HEK293 (cell line): ENCODE measurements at regions not wholly inside any gene's neighbourhood (a gene's known extent, or its start where the extent isn't known, plus 50 kb on each side); places are given as distances from the start of the nearest gene placed in this dataset.
"Not testable (repeated sequence)": the region's sequence is repeated elsewhere in the genome, so short reads cannot be mapped to it uniquely, and the experiment has no call there.

ENCODE experiments used
- CTCF ChIA-PET: fragments of 350-600 bp; formaldehyde crosslinking; extraction: SDS; loops from one replicate; lab custom pipeline; 2021; ENCODE audit warnings: antibody characterized with exemption; lab: Yijun Ruan, JAX
- POLR2A ChIA-PET: fragments of 300-600 bp; formaldehyde crosslinking; extraction: SDS; loops from one replicate; lab custom pipeline; 2020; ENCODE audit warnings: antibody characterized with exemption, inconsistent platforms; lab: Yijun Ruan, JAX
- H3K27ac ChIP-seq: fragments of 200-500 bp; sonication (Bioruptor generic); 2 replicates; pipeline ENCODE4 v1.5.1; 2014; ENCODE audit warnings: low read depth, low read length, control low read depth, inconsistent platforms; ENCODE audit errors: extremely low read depth
- H3K36me3 ChIP-seq, 2 experiments: fragments of 200-500 bp in 1 of 2; sonication (Bioruptor generic) in 1 of 2; 1 replicate in 1 of 2; 2 replicates in 1 of 2; pipeline ENCODE4 v1.5.1; 2014 to 2017; ENCODE audit warnings: inconsistent platforms in 2 of 2, low read length in 2 of 2; ENCODE audit not compliant: control insufficient read depth in 2 of 2, insufficient read depth in 1 of 2
- H3K4me1 ChIP-seq: fragments of 200-500 bp; sonication (Bioruptor generic); 2 replicates; pipeline ENCODE4 v1.5.1; 2014; ENCODE audit warnings: mild to moderate bottlenecking, low read length, inconsistent platforms; ENCODE audit not compliant: control insufficient read depth, insufficient read depth
- H3K4me3 ChIP-seq: 2 replicates; pipeline ENCODE4 v1.5.1; 2011; ENCODE audit warnings: low read depth, mild to moderate bottlenecking, control low read depth, low read length, moderate library complexity
- H3K9me3 ChIP-seq: fragments of 200-500 bp; sonication (Bioruptor generic); 2 replicates; pipeline ENCODE4 v1.5.1; 2014; ENCODE audit warnings: low read depth, low read length, inconsistent platforms; ENCODE audit not compliant: control insufficient read depth, insufficient read depth
- EGR2 ChIP-seq: fragments of 450-650 bp; formaldehyde crosslinking; IDR thresholded peaks from 2 replicates; pipeline ENCODE4 v1.5.1; 2016; ENCODE audit warnings: low read depth, missing biosample characterization, missing genetic modification characterization
- GLI2 ChIP-seq: fragments of 450-650 bp; formaldehyde crosslinking; IDR thresholded peaks from 2 replicates; pipeline ENCODE4; 2017; ENCODE audit warnings: missing biosample characterization, missing genetic modification characterization, low read depth, borderline replicate concordance
- HOXA7 ChIP-seq: sonication (generic); formaldehyde crosslinking; IDR thresholded peaks from 2 replicates; pipeline ENCODE4 v1.8.1; 2022; ENCODE audit warnings: missing genetic modification reagents, borderline replicate concordance
- HOXC10 ChIP-seq: sonication (generic); formaldehyde crosslinking; IDR thresholded peaks from 2 replicates; pipeline ENCODE4 v1.8.1; 2023; ENCODE audit warnings: mild to moderate bottlenecking, missing genetic modification reagents
- IKZF3 ChIP-seq: fragments of 450-650 bp; IDR thresholded peaks from 2 replicates; pipeline ENCODE4 v1.5.0; 2018; ENCODE audit warnings: missing biosample characterization, mild to moderate bottlenecking, missing genetic modification characterization, moderate library complexity
- PRDM10 ChIP-seq: fragments of 450-650 bp; formaldehyde crosslinking; IDR thresholded peaks from 2 replicates; pipeline ENCODE4 v1.5.1; 2016; ENCODE audit warnings: missing biosample characterization, missing genetic modification characterization
- SETDB1 ChIP-seq: IDR thresholded peaks from one replicate; pipeline ENCODE4 v1.6.1; 2017; ENCODE audit warnings: mild to moderate bottlenecking, low read length, moderate library complexity, mixed read lengths; ENCODE audit not compliant: insufficient read length
- YY2 ChIP-seq: fragments of 450-650 bp; formaldehyde crosslinking; IDR thresholded peaks from 2 replicates; pipeline ENCODE4 v1.5.1; 2016; ENCODE audit warnings: missing biosample characterization, missing genetic modification characterization
- ZBTB1 ChIP-seq: fragments of 450-650 bp; formaldehyde crosslinking; IDR thresholded peaks from 2 replicates; pipeline ENCODE4 v1.5.1; 2016; ENCODE audit warnings: missing biosample characterization, missing genetic modification characterization
- ZBTB10 ChIP-seq: fragments of 450-650 bp; formaldehyde crosslinking; IDR thresholded peaks from 2 replicates; pipeline ENCODE4 v1.5.1; 2016; ENCODE audit warnings: missing biosample characterization, missing genetic modification characterization
- ZBTB8A ChIP-seq: fragments of 450-650 bp; formaldehyde crosslinking; IDR thresholded peaks from 2 replicates; pipeline ENCODE4 v1.5.1; 2016; ENCODE audit warnings: missing biosample characterization, missing genetic modification characterization
- ZNF140 ChIP-seq: fragments of 450-650 bp; formaldehyde crosslinking; IDR thresholded peaks from 2 replicates; pipeline ENCODE4 v1.5.1; 2016; ENCODE audit warnings: missing biosample characterization, missing genetic modification characterization
- ZNF202 ChIP-seq: fragments of 450-650 bp; formaldehyde crosslinking; IDR thresholded peaks from 2 replicates; pipeline ENCODE4 v1.5.1; 2016; ENCODE audit warnings: missing biosample characterization, missing genetic modification characterization, borderline replicate concordance
- ZNF266 ChIP-seq: fragments of 450-650 bp; formaldehyde crosslinking; IDR thresholded peaks from 2 replicates; pipeline ENCODE4 v1.5.1; 2016; ENCODE audit warnings: missing biosample characterization, missing genetic modification characterization, low read depth
- ZNF311 ChIP-seq: fragments of 450-650 bp; formaldehyde crosslinking; IDR thresholded peaks from 2 replicates; pipeline ENCODE4 v1.5.1; 2017; ENCODE audit warnings: missing biosample characterization, missing genetic modification characterization, borderline replicate concordance
- ZNF341 ChIP-seq: fragments of 450-650 bp; formaldehyde crosslinking; IDR thresholded peaks from 2 replicates; pipeline ENCODE4; 2016; ENCODE audit warnings: low read depth, missing biosample characterization, missing genetic modification characterization
- ZNF394 ChIP-seq: fragments of 450-650 bp; formaldehyde crosslinking; IDR thresholded peaks from 2 replicates; pipeline ENCODE4 v1.5.1; 2016; ENCODE audit warnings: missing biosample characterization, missing genetic modification characterization, mild to moderate bottlenecking, moderate library complexity, borderline replicate concordance
- ZNF416 ChIP-seq: fragments of 450-650 bp; formaldehyde crosslinking; IDR thresholded peaks from 2 replicates; pipeline ENCODE4 v1.5.1; 2016; ENCODE audit warnings: missing biosample characterization, missing genetic modification characterization
- ZNF433 ChIP-seq: fragments of 450-650 bp; formaldehyde crosslinking; IDR thresholded peaks from 2 replicates; pipeline ENCODE4 v1.5.1; 2016; ENCODE audit warnings: missing biosample characterization, missing genetic modification characterization, low read depth
- ZNF521 ChIP-seq: fragments of 450-650 bp; formaldehyde crosslinking; IDR thresholded peaks from 2 replicates; pipeline ENCODE4 v1.5.1; 2017; ENCODE audit warnings: missing biosample characterization, mild to moderate bottlenecking, missing genetic modification characterization
- ZNF555 ChIP-seq: fragments of 450-650 bp; formaldehyde crosslinking; conservative IDR thresholded peaks from 2 replicates; pipeline ENCODE4 v1.5.1; 2017; ENCODE audit warnings: missing biosample characterization, mild to moderate bottlenecking, missing genetic modification characterization, inconsistent platforms
- ZNF660 ChIP-seq: fragments of 450-650 bp; IDR thresholded peaks from 2 replicates; pipeline ENCODE4 v1.5.1; 2018; ENCODE audit warnings: missing biosample characterization, mild to moderate bottlenecking, missing genetic modification characterization
- ZNF707 ChIP-seq: fragments of 450-650 bp; formaldehyde crosslinking; IDR thresholded peaks from 2 replicates; pipeline ENCODE4 v1.5.1; 2016; ENCODE audit warnings: missing biosample characterization, missing genetic modification characterization
- ZNF768 ChIP-seq: fragments of 450-650 bp; formaldehyde crosslinking; IDR thresholded peaks from 2 replicates; pipeline ENCODE4 v1.5.1; 2018; ENCODE audit warnings: missing biosample characterization, mild to moderate bottlenecking, missing genetic modification characterization
- ZNF777 ChIP-seq: fragments of 450-650 bp; formaldehyde crosslinking; IDR thresholded peaks from 2 replicates; pipeline ENCODE4 v1.5.1; 2017; ENCODE audit warnings: missing biosample characterization, missing genetic modification characterization, borderline replicate concordance
- ZNF791 ChIP-seq: fragments of 450-650 bp; formaldehyde crosslinking; IDR thresholded peaks from 2 replicates; pipeline ENCODE4 v1.5.1; 2016; ENCODE audit warnings: missing biosample characterization, missing genetic modification characterization

DNA sequence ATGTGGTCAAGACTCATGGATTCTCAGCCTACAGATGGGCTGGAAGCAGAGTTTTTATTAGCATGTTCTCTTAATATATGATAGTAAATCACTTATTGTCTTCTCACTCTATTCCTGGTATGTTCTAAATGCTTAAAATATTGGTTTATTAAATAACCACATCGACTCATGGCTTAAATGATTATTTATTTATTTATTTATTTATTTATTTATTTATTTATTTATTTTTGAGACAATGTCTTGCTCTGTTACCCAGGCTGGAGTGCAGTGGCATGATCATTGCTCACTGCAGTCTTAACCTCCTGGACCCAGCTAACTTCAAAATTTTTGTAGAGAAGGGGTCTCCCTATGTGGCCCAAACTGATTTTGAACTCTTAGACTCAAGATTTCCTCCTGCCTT, 457.2 kb upstream of the TNC start (continued):
- peak; percentile 11; the same call in 1 of the 2 replicates for TF ChIP-seq ZNF140 (tag by site-specific recombination)
- TF ChIP-seq ZBTB8A (tag by site-specific recombination), result 0 out of 2 replicates have a peak, but pooled peaks have one; percentile 20
- 0 out of 2 replicates have a peak, but pooled peaks have one; percentile 41 for TF ChIP-seq ZNF202 (tag by site-specific recombination)
- peak; percentile 55; the same call in 1 of the 2 replicates for TF ChIP-seq ZNF266 (tag by site-specific recombination)
- peak; percentile 26; the same call in 1 of the 2 replicates for TF ChIP-seq ZNF433
- no peak for TF ChIP-seq EGR2
- TF ChIP-seq ZNF555, result peak; percentile 52

- CTCF ChIA-PET, result interaction anchor here (0.6 to 1.0 kb wide), 3 partner anchors 8 to 1051 kb away, joined by 3 to 7 read pairs (median 3); no protein-coding TSS in a partner anchor
- H3K9me3 ChIP-seq, H3K27ac ChIP-seq, H3K4me3 ChIP-seq, H3K36me3 ChIP-seq, H3K4me1 ChIP-seq: not testable (repeated sequence)
- POLR2A ChIA-PET, result interaction anchor here (0.7 kb wide), 1 partner anchor 1244 kb away, joined by 3 read pairs; no protein-coding TSS in a partner anchor
Measured at GRCh38 chr9:115585458-115585857, 467.5 kb upstream of the TNC start.

- Histone ChIP-seq H3K9me3 (no peaks in the 10 kb centered on the region), H3K4me1 (0 out of 2 replicates have a peak, but pooled peaks cover 2% of the 10 kb centered on the region), H3K27ac (no peak overlapping the region), H3K4me3 (no peak overlapping the region), H3K36me3 (no peaks in the 10 kb centered on the region)
- TF ChIP-seq ZNF521, result no peak
- no peak for TF ChIP-seq ZNF394 (tag by site-specific recombination)
- TF ChIP-seq ZNF660, result no peak
- TF ChIP-seq ZNF341 (tag by site-specific recombination), result no peak
- TF ChIP-seq ZNF311, result no peak
- no peak for TF ChIP-seq ZNF140 (tag by site-specific recombination)
- TF ChIP-seq PRDM10, result no peak
- no peak for TF ChIP-seq ZNF768 (tag by site-specific recombination)
- TF ChIP-seq ZNF707 (tag by site-specific recombination), result no peak
- TF ChIP-seq HOXC10 (CRISPR knock-in tag), result no peak
- ChIA-PET POLR2A (no interaction called here), CTCF (no interaction called here)
Measured at GRCh38 chr9:115587310-115587709, 469.4 kb upstream of the TNC start.

DNA sequence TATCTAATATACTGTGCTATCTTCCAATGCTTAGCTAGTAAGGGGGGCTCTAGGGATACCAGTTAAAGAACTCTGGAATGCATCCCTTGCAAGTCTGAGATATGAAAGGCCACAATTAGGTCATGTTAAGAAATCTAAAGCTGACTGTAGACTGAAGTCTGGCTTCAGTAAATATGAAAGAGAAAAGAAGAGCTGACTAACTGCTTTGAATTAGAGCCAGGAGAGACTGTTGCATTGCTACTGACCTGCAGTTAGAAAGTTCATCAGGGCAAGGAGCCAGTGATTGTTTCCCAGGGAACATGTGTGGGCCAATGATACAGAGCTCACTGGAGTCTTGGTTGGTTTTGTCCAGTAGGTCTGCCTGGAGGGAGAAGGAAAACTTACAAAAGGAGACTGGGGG, 472.1 kb upstream of the TNC start:
- Histone ChIP-seq H3K4me1 (0 out of 2 replicates have a peak, but pooled peaks cover 2% of the 10 kb centered on the region), H3K9me3 (no peaks in the 10 kb centered on the region), H3K36me3 (no peaks in the 10 kb centered on the region), H3K27ac (no peak overlapping the region), H3K4me3 (no peak overlapping the region)
- POLR2A ChIA-PET, result no interaction called here
- CTCF ChIA-PET, result interaction anchor here (0.5 to 1.6 kb wide), 14 partner anchors 15 to 1177 kb away, joined by 3 to 4 read pairs (median 3); partner anchors contain the start of gene TEX48
- TF ChIP-seq ZNF416 (tag by site-specific recombination), result no peak
- no peak for TF ChIP-seq SETDB1
- no peak for TF ChIP-seq ZBTB10 (tag by site-specific recombination)
- TF ChIP-seq YY2 (tag by site-specific recombination), result no peak
- no peak for TF ChIP-seq ZNF777 (tag by site-specific recombination)
- no peak for TF ChIP-seq ZNF660
- no peak for TF ChIP-seq HOXA7 (CRISPR knock-in tag)
- TF ChIP-seq GLI2 (tag by site-specific recombination), result no peak
- no peak for TF ChIP-seq ZBTB8A (tag by site-specific recombination)
- TF ChIP-seq ZNF791 (tag by site-specific recombination), result no peak
- TF ChIP-seq IKZF3 (tag by site-specific recombination), result no peak
- TF ChIP-seq EGR2, result no peak
- TF ChIP-seq ZBTB1 (tag by site-specific recombination), result no peak
